ENCODE measurements at regions not wholly inside any gene's neighbourhood (a gene's known extent, or its start where the extent isn't known, plus 50 kb on each side); places are given as distances from the start of the nearest gene placed in this dataset.

GRCh38 chr13:111994578-111994977, 72.4 kb upstream of the SOX1 start:
- TF ChIP-seq, protein P1, sequence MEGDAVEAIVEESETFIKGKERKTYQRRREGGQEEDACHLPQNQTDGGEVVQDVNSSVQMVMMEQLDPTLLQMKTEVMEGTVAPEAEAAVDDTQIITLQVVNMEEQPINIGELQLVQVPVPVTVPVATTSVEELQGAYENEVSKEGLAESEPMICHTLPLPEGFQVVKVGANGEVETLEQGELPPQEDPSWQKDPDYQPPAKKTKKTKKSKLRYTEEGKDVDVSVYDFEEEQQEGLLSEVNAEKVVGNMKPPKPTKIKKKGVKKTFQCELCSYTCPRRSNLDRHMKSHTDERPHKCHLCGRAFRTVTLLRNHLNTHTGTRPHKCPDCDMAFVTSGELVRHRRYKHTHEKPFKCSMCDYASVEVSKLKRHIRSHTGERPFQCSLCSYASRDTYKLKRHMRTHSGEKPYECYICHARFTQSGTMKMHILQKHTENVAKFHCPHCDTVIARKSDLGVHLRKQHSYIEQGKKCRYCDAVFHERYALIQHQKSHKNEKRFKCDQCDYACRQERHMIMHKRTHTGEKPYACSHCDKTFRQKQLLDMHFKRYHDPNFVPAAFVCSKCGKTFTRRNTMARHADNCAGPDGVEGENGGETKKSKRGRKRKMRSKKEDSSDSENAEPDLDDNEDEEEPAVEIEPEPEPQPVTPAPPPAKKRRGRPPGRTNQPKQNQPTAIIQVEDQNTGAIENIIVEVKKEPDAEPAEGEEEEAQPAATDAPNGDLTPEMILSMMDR (IDR thresholded peaks at IDR 0.05) = no peak
- TF ChIP-seq TEAD4 (IDR thresholded peaks at IDR 0.05; ENCODE audit: borderline replicate concordance, insufficient read depth) (no peak), FOXM1 (IDR thresholded peaks at IDR 0.05; ENCODE audit: low read depth) (no peak)

Data from SK-N-SH (cell line).